ENCODE measurements at regions not wholly inside any gene's neighbourhood (a gene's known extent, or its start where the extent isn't known, plus 50 kb on each side); places are given as distances from the start of the nearest gene placed in this dataset.

DNA sequence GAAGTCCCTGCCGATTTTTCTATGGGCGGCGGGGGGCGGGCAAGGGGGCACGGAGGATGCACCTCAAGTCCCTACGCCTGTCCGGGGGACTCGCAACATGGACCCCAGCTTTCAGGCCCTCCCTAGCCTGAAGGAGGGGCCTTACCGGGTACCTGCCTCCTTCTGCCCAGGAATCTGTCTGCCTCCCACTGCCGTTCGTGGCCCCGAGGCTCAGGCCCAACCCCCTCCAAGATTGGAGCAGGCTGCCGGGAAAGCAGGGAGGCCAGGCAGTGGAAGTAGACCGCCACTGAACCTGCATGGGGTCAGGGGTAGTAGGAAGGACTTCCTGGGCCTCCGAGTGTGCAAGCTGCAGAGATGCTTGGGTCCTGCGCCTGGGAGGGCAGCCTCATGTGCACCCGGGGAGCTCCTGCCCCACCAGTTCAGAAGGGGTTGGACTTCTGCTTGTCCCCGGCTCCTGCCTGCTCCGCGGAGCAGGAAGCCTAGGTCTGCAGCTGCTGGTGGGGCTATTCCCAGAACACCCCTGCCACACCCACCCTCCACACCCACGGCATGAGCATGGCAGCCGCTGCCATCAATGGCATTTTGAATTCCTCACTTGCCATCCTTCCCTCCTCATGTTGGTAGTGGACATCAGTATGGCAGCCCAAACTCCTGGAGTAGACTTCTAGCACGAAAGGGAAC is 1312.7 kb upstream of the ACO1 start:
- TF ChIP-seq, protein P1, sequence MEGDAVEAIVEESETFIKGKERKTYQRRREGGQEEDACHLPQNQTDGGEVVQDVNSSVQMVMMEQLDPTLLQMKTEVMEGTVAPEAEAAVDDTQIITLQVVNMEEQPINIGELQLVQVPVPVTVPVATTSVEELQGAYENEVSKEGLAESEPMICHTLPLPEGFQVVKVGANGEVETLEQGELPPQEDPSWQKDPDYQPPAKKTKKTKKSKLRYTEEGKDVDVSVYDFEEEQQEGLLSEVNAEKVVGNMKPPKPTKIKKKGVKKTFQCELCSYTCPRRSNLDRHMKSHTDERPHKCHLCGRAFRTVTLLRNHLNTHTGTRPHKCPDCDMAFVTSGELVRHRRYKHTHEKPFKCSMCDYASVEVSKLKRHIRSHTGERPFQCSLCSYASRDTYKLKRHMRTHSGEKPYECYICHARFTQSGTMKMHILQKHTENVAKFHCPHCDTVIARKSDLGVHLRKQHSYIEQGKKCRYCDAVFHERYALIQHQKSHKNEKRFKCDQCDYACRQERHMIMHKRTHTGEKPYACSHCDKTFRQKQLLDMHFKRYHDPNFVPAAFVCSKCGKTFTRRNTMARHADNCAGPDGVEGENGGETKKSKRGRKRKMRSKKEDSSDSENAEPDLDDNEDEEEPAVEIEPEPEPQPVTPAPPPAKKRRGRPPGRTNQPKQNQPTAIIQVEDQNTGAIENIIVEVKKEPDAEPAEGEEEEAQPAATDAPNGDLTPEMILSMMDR (IDR thresholded peaks at IDR 0.05), result no peak

DNA sequence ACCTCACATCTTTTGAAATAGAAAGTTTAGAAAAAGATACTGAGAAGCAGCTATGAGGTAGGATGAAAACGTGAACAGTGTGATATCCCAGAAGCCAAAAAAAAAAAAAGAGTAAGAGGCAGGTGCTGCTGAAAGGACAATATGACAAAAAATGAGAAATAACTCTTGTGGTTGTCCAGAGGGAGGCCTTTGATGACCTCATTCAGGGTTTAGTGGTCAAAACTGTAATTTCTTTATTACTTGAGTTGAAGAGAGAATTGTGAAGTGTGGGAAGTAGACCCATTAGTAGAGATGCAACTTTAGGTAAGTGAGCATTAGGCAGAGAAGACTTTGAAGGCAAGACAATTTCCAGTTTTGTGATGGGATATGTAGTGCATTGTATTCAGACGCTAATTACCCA is 1306.3 kb upstream of the ACO1 start:
- TF ChIP-seq, protein P1 (IDR thresholded peaks at IDR 0.05), result no peak

DNA sequence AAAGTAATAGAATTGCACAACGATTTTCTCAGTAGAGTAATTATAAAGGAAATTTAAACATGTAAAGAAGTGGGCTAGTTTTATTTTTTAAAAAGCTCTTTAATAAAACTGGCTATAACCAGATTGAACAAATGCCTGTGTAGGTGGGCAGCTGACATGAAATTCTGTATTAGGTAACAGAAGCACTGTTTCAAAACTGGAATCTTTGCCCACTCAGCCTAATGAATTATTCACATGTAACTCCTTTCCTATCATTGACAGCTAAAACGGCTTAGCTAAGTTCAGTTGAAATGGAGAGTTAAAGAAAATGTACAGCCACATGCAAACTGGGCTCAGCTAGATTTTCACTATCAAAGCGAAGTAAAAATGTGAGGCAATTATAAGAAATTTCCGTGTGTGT is 1300.1 kb upstream of the ACO1 start:
- TF ChIP-seq, protein P1 (IDR thresholded peaks at IDR 0.05), result no peak

DNA sequence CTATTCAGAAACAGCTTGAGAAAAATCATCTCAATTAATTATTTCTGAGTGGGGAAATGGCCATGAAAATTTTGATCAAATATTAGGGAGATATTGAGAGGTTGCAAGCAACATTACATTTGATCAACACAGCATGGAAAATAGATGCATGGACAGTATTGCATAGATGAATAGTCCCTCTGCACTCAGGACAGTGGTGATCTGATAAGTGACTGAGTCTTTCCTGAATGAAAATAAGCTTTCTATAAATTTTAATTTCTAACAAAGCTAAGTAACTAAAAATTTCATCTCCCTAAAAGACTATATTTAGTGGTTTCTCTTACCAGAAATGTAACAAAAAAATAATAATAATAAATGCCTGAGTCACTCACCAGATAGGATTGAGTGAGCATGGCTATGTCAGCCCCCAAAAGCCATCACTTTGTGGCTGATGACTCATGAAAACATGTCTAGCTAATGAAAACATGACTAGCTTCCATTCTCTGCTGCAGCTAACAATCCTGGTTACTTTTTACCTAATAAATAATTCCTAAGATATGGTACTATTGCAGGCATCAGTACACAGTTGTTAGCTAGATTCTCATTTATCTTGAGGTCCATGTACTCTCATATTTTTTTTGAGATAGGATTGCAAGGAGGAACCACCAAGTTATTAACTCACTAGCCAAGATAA is 1294.8 kb upstream of the ACO1 start:
- TF ChIP-seq, protein P1 (IDR thresholded peaks at IDR 0.05), result no peak

DNA sequence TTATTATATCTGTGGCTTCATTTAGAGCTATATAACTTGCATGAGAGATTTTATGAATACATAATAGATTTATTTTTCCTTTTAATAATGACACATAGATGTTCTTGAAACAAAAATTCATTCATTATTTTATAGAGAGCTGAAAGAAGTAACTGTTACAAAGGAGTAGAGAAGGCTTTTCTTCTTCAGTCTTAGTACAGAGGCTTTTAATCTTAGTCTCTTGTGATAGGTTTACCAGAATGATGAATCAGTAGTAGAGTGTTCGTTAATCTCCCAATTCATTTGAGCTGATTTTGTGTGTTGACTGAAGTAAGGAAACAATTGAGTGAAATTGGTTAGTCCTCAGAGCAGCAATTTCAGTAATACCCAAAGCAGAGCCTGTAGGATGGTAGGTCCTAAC is 1284.1 kb upstream of the ACO1 start:
- TF ChIP-seq, protein P1 (IDR thresholded peaks at IDR 0.05), result no peak

DNA sequence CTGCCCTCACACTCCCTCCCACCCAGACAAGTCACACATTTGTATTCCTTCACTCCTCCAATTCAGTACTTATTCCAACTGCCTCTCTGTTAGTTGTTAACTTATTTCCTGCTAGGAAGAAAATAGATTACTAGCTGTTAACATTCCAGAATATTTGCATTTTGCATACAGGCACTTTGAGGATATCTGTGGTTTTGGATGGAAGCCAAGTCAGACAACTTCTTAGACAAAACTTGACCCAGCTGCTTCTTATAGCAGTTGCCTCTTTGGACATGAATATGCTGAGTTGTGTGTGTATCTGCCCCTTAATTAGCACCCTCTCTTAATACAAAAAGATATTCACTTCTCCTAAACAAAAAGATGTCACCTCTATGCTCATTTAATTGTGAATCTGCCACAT is 1280.6 kb upstream of the ACO1 start:
- TF ChIP-seq, protein P1 (IDR thresholded peaks at IDR 0.05), result no peak

DNA sequence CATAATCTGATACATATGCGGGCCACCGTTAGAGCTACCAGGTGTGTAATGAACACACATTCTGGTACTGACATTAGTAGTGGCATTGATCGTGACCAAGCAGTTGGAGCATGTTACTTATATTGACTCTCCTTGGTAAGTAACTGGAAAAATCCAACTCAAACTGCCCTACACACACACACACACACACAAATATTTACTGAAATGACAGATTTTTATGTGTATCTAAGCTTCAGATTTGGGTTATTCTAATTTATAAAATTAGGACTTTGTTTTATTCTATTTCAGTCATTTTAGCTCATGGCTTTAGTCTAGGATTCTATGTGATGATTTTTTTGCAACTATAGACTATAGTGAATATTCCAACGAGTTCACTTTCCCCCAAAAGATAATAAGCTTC is 1280.2 kb upstream of the ACO1 start:
- TF ChIP-seq, protein P1 (IDR thresholded peaks at IDR 0.05), result no peak
